MM.1S (cell line): ENCODE measurements at regions not wholly inside any gene's neighbourhood (a gene's known extent, or its start where the extent isn't known, plus 50 kb on each side); places are given as distances from the start of the nearest gene placed in this dataset.

ENCODE experiments used
- EZH2 ChIP-seq: fragments of 300-600 bp; sonication (generic); optimal IDR thresholded peaks from 2 replicates; pipeline ENCODE3; 2017; ENCODE audit warnings: low read depth, mild to moderate bottlenecking, antibody characterized with exemption, low read length, mixed read lengths
- TF ChIP-seq, protein P1 (sequence below): fragments of 300-600 bp; sonication (generic); IDR thresholded peaks from 2 replicates; pipeline ENCODE4 v1.5.1; 2016; ENCODE audit warnings: antibody characterized with exemption, low read length, mixed read lengths

- TF ChIP-seq EZH2: no peak
- TF ChIP-seq, protein P1, sequence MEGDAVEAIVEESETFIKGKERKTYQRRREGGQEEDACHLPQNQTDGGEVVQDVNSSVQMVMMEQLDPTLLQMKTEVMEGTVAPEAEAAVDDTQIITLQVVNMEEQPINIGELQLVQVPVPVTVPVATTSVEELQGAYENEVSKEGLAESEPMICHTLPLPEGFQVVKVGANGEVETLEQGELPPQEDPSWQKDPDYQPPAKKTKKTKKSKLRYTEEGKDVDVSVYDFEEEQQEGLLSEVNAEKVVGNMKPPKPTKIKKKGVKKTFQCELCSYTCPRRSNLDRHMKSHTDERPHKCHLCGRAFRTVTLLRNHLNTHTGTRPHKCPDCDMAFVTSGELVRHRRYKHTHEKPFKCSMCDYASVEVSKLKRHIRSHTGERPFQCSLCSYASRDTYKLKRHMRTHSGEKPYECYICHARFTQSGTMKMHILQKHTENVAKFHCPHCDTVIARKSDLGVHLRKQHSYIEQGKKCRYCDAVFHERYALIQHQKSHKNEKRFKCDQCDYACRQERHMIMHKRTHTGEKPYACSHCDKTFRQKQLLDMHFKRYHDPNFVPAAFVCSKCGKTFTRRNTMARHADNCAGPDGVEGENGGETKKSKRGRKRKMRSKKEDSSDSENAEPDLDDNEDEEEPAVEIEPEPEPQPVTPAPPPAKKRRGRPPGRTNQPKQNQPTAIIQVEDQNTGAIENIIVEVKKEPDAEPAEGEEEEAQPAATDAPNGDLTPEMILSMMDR: no peak
Observed at GRCh38 chr11:109043315-109043714, 378.4 kb downstream of the DDX10 start.
